ENCODE measurements at regions not wholly inside any gene's neighbourhood (a gene's known extent, or its start where the extent isn't known, plus 50 kb on each side); places are given as distances from the start of the nearest gene placed in this dataset.

DNA sequence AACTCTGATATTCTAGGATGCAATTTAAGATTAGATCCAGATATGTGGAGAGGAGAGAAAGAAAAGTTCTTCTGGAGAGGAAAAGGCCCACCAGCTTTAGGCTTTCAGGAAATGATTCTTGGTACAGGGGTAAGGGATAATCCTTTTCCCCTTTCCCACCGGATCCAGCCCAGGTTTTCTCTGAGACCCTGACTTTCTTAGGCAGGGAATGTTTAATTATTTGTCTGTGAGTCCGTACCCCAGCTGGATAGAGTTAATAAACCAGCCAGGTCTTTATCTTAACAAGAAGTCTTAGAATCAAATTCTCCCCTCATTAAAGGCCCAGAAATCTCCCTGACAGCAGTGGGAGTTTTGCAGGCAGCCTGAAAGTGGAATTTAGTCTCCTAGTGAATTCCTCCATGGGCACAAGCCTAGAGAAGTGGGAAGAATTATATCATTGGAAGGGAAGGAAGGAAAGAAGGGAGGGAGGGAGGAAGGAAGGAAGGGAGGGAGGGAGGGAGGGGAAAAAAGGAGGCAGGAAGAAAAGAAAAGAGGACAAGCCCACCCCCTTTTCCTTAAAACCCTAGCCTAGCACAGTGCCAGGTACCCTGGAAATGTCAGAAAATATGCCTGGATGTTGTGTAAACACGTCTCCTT is 189.0 kb downstream of the PLPP3 start:
- TF ChIP-seq, protein P1, sequence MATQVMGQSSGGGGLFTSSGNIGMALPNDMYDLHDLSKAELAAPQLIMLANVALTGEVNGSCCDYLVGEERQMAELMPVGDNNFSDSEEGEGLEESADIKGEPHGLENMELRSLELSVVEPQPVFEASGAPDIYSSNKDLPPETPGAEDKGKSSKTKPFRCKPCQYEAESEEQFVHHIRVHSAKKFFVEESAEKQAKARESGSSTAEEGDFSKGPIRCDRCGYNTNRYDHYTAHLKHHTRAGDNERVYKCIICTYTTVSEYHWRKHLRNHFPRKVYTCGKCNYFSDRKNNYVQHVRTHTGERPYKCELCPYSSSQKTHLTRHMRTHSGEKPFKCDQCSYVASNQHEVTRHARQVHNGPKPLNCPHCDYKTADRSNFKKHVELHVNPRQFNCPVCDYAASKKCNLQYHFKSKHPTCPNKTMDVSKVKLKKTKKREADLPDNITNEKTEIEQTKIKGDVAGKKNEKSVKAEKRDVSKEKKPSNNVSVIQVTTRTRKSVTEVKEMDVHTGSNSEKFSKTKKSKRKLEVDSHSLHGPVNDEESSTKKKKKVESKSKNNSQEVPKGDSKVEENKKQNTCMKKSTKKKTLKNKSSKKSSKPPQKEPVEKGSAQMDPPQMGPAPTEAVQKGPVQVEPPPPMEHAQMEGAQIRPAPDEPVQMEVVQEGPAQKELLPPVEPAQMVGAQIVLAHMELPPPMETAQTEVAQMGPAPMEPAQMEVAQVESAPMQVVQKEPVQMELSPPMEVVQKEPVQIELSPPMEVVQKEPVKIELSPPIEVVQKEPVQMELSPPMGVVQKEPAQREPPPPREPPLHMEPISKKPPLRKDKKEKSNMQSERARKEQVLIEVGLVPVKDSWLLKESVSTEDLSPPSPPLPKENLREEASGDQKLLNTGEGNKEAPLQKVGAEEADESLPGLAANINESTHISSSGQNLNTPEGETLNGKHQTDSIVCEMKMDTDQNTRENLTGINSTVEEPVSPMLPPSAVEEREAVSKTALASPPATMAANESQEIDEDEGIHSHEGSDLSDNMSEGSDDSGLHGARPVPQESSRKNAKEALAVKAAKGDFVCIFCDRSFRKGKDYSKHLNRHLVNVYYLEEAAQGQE (IDR thresholded peaks at IDR 0.05; ENCODE audit: borderline replicate concordance in 1 of 2, low read depth in 1 of 2, low read length in 2 of 2) = no peak
- TF ChIP-seq, protein P2, sequence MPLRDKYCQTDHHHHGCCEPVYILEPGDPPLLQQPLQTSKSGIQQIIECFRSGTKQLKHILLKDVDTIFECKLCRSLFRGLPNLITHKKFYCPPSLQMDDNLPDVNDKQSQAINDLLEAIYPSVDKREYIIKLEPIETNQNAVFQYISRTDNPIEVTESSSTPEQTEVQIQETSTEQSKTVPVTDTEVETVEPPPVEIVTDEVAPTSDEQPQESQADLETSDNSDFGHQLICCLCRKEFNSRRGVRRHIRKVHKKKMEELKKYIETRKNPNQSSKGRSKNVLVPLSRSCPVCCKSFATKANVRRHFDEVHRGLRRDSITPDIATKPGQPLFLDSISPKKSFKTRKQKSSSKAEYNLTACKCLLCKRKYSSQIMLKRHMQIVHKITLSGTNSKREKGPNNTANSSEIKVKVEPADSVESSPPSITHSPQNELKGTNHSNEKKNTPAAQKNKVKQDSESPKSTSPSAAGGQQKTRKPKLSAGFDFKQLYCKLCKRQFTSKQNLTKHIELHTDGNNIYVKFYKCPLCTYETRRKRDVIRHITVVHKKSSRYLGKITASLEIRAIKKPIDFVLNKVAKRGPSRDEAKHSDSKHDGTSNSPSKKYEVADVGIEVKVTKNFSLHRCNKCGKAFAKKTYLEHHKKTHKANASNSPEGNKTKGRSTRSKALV (CRISPR knock-in tag; IDR thresholded peaks at IDR 0.05) = no peak
